Loucy (cell line): ENCODE measurements at regions not wholly inside any gene's neighbourhood (a gene's known extent, or its start where the extent isn't known, plus 50 kb on each side); places are given as distances from the start of the nearest gene placed in this dataset.

Source experiments
- EZH2phosphoT487 ChIP-seq: fragments of 200-600 bp; IDR thresholded peaks from 2 replicates; pipeline ENCODE4 v1.6.1; 2018; ENCODE audit warnings: antibody characterized with exemption, mild to moderate bottlenecking, moderate library complexity, borderline replicate concordance
- TF ChIP-seq, protein P1 (sequence below): fragments of 200-600 bp; sonication (generic); conservative IDR thresholded peaks from 2 replicates; pipeline ENCODE4 v1.5.1; 2014; ENCODE audit warnings: mild to moderate bottlenecking, antibody characterized with exemption, low read length

- TF ChIP-seq, protein P1, sequence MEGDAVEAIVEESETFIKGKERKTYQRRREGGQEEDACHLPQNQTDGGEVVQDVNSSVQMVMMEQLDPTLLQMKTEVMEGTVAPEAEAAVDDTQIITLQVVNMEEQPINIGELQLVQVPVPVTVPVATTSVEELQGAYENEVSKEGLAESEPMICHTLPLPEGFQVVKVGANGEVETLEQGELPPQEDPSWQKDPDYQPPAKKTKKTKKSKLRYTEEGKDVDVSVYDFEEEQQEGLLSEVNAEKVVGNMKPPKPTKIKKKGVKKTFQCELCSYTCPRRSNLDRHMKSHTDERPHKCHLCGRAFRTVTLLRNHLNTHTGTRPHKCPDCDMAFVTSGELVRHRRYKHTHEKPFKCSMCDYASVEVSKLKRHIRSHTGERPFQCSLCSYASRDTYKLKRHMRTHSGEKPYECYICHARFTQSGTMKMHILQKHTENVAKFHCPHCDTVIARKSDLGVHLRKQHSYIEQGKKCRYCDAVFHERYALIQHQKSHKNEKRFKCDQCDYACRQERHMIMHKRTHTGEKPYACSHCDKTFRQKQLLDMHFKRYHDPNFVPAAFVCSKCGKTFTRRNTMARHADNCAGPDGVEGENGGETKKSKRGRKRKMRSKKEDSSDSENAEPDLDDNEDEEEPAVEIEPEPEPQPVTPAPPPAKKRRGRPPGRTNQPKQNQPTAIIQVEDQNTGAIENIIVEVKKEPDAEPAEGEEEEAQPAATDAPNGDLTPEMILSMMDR: no peak
- no peak for TF ChIP-seq EZH2phosphoT487
Measured at GRCh38 chr5:167389537-167389936, 901.9 kb upstream of the WWC1 start.
